GM19240 (cell line): ENCODE measurements at regions not wholly inside any gene's neighbourhood (a gene's known extent, or its start where the extent isn't known, plus 50 kb on each side); places are given as distances from the start of the nearest gene placed in this dataset.
"Not testable (repeated sequence)": the region's sequence is repeated elsewhere in the genome, so short reads cannot be mapped to it uniquely, and the experiment has no call there.

Experiments
- DNase-seq: peaks from one replicate; pipeline ENCODE4 v3.0.0; 2011; ENCODE audit warnings: low spot score; ENCODE audit not compliant: insufficient read length

DNA sequence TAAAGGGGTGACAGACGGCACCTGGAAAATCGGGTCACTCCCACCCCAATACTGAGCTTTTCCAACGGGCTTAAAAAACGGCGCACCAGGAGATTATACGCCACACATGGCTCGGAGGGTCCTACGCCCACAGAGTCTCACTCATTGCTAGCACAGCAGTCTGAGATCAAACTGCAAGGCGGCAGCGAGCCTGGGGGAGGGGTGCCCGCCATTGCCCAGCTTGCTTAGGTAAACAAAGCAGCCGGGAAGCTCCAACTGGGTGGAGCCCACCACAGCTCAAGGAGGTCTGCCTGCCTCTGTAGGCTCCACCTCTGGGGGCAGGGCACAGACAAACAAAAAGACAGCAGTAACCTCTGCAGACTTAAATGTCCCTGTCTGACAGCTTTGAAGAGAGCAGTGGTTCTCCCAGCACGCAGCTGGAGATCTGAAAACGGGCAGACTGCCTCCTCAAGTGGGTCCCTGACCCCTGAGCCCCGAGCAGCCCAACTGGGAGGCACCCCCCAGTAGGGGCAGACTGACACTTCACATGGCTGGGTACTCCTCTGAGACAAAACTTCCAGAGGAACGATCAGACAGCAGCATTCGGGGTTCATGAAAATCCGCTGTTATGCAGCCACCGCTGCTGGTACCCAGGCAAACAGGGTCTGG is 162.8 kb upstream of the GJE1 start:
- not testable (repeated sequence) for DNase-seq

DNA sequence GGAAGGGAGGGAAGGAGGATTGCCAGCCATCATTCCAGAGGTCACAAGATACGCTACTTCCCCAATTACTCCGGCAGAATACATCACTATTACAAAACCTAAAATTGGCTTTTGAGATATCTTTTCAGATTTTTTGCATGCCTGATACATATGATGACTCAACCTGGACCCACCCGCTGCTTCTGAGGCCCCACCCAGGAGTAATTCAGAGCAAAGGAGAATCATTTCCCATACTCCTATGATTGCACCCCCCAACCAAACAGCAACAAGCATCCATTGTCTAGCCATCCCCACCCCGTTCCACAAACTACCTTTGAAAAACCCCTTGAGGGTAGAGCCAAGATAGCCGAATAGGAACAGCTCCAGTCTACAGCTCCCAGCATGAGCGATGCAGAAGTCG is 163.5 kb upstream of the GJE1 start:
- DNase-seq: no peak

DNA sequence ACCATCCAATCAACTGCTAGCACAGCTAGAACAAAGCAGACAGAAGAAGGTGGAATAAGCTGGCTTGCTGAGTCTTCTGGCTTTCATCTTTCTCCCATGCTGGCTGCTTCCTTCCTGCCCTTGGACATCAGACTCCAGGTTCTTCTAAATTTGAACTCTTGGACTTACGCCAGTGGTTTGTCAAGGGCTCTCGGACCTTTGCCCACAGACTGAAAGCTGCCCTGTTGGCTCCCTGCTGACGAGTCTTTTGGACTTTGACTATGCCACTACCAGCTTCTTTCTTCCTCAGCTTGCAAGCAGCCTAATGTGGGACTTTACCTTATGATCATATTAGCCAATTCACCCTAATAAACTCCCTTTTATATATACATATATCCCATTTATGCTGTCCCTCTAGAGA is 164.1 kb upstream of the GJE1 start:
- no peak for DNase-seq

DNA sequence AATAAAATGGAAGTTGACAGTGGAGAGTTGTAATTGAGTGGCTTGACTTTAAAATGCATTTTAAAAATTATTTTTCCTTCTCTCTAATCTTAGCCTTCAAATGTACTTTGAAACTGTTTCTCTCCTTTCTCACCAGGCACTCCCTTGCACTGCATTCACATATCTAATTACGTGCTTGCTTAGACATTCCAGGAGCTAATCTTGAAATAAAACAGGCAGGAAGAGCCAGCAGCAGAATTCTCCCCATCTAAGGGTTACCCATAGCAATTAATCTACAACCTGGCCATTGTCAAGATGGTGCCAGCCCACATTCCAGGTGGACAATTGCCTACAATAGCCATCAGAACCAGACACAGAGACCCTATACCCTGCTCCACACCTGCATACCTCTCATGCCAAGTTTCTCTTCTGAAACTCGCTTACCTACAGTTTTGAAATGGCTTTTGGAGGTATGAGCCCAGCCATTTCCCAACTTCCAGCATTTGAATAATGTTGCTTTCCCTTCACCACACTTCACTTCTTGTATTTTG is 167.6 kb upstream of the GJE1 start:
- DNase-seq: no peak

DNA sequence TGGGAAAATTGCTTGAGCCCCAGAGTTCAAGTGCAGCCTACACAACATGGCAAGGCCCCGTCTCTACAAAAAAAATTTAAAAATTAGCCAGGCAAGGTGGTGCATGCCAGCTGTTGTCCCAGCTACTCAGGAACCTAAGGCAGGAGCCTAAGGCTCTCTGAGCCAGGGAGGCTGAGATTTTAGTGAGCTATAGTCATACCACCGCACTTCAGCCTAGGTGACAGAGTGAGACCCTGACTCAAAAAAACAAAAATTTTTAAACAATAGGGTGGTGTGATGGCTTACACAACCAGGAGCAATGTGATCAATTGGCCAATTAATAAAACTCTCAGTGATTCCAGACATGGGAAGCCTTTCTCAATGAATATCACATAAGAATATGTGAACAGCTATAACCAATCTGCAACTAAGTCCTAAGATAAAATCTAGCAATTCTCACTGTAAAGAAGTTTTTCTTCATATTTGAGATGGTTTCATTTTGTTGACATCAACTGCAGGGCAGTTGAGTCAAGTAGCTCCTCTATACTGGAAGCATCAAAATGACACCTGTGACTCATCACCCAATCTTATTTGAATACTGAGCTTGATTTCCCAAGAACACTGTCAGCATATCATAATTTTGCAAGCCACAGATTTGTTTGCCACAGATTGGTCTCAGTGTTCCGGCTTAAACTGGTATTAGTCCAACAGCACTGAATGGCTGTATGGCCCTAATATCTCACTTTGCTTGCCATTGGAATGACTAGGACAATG is 169.0 kb upstream of the GJE1 start:
- no peak for DNase-seq

DNA sequence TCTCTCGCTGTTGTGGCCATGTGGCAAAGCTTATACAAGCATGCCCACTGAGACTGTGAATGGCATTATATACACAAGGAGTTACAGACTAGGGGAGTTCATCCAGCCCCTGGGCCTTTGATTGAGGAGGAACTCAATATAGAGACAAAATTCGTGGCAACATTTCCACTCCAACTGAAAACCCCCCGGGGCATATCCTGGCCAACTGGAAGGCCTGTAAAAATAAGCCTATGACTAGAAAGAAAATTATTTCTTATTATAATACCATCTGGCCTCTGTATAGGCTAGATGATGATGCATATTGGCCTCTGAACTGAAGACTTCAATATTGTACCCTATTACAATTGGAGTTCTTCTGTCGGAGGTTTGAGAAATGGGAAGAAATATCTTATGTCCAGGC is 175.5 kb upstream of the GJE1 start:
- no peak for DNase-seq

DNA sequence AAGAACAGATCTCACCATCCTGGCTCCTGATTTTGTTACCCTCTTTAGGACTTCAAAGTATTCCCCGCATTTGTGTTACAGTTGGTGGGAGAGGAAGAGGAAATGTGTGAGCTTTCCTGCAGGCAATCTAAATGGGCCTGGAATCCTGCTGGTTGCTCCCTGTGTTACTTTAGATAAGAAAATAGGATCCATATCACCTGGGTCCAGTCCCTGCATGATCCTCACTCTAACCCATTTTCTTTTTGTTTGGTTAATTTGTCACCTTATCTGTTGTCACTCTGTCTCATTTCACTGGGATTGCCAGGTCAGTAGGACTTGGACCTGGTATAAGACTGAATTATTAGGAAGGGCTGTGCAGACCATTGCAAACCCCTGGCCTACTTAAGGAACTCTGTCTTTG is 175.9 kb upstream of the GJE1 start:
- no peak for DNase-seq

DNA sequence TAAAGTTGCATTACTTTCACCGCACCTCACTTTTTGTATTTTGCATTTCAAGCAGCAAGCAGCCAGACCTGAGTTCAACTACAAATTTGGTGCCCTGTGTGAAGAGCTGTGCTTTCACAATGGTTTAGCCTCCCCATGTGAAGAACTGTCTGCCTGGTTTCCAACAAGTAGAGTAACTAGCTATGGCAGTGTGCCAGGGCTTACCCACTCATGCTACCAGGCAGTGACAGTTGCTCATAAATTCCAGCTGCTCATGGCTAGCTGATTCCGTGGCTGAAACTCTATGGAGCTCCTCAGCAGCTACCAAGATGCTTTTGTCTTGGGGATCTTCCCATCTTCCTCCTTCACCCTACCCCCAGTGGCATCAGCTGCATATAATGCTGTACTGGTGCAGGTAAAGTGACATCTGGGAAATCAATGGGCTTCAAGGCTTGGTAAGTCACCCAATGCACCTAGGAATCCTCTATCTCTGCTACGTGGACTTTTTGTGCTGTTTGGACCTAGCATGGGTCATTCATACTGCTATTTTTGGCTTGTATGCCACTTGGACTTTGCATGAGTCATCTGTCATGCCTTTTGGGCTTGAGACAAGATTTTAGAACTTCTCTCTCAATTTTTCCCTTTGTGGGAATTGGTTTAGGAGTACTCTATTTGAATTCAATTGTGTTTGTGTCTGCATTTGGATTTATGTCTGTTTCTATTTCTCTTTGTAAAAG is 176.5 kb upstream of the GJE1 start:
- DNase-seq: no peak

DNA sequence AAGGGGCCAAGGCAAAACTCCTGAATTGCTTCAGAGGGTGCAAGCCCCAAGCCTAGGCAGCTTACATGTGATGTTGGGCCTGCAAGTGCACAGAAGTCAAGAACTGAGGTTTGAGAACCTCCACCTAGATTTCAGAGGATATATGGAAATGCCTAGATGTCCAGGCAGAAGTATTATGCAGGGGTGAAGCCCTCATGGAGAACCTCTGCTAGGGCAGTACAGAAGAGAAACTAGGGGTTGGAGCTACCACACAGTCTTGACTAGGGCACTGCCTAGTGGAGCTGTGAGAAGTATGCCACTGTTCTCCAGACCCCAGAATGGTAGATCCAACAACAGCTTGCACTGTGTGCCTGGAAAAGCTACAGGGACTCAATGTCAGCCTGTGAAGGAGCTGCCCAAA is 179.7 kb upstream of the GJE1 start:
- no peak for DNase-seq

DNA sequence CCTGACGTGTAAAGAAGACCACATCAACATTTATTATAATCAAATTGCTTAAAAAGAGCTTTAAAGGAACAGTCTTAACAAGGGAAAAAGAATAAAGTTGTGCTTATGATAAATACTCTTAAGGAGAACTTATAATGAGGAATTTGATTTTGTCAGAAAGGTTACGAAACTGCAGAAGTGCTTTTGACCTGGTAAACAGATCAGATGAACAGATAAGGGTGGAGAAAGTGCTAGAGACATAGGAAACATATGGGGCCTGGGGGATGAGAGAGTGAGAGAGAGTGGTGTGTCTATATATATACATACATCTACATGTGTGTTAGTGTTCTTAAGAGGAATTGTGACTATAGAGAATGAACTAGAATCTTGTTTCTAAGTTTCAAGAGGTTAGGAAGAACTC is 186.2 kb upstream of the GJE1 start:
- no peak for DNase-seq

DNA sequence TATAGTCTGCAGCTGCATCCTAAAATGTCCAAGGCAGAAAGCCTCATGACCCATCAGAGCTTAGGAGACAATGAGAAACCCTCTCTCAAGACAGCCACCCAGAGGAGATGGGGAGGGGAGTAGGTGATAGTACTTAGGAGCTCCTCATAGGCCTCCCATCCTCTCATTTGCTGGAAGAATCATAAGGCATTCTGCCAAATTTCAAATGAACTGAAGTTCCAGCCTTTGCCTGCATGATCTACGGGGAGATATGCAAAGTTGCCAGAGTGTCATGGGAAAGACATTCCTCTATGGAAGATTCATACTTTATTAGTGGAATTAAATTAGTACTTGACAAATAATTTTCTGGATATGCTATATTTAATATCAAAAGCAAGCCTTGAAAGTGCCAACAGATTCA is 194.1 kb upstream of the GJE1 start:
- DNase-seq: no peak

DNA sequence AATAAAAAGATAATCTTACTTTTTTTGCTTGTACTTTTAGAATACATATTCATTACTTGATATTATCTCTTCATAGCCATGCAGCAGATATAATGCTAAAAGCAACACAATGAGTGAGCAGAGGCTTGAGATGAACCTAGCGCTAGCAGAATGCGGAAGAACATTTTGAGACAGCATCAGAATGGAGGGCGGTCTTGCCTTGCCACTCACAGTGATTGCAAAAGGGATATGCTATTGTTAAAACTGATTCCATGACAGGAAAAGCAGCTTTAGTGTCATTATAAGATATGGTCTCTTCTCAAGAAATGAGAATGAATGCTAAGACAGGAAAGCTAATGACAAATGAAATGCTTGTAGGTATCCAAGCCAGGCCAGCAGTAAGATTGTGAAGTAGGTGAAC is 200.0 kb upstream of the GJE1 start:
- no peak for DNase-seq

DNA sequence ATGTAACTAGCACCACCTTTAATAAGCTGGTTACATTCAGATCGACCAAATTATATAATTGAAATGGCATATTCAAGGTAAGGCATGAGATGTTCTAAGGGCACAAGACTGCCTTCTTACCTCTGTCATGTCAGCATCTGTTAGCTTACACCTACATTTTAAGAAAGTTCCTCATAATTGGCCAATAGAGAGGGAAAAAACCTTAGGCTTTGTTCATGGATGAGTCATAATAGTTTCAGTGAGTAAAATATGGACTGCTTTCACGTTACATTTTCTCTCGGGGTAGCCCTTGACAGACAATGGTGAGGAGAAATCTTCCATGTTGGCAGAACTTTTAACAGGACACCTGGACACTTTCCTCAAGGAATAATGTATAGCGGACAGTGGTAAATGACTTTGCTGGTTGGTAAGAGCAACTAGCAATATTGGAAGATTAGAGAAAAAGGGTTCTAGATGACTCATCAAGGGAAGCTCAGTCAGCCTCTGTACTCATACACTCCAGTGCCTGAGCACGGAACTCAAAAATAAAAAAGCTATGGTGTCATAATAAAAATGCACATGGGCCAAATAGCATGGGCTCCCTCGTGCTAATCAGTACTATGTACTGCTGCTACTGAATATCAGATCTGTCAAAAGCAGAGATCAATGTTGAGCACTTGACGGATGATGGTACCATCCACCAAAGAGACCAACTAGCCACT is 206.4 kb upstream of the GJE1 start:
- DNase-seq: not testable (repeated sequence)

DNA sequence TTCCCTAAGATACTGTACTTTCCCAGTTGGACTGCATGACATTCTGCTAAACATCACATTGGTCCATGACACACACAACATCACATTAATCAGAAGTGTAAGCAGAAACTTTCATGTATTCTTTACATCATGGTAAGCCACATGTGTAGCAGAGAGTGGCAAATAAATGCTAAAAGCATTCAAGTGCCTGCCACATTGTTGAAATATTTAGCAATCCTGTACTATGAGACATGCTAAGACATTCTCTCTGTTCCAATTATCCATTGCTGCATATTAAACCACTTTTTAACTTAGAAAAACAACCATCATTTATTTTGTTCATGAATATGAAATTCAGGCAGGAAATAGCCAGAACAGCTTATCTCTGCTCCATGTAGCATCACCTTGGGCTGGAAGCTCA is 207.7 kb upstream of the GJE1 start:
- no peak for DNase-seq

DNA sequence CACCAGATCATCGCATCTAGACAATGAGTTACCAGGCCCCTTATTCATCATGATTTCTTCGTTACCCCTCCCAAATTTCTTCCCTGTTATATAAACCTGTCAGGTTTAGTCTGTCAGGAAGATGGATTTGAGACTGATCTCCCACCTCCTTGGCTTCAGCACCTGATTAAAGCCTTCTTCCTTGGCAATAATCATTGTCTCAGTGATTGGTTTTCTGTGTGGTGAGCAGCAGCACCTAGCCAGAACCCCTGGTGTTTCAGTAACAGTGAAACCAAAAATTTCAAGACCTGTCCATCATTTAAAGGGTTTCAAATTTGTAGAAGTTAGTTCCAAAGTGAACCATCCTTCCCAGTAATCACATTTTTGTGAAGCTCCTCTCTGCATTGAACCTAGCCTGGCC is 209.8 kb upstream of the GJE1 start:
- DNase-seq: no peak

DNA sequence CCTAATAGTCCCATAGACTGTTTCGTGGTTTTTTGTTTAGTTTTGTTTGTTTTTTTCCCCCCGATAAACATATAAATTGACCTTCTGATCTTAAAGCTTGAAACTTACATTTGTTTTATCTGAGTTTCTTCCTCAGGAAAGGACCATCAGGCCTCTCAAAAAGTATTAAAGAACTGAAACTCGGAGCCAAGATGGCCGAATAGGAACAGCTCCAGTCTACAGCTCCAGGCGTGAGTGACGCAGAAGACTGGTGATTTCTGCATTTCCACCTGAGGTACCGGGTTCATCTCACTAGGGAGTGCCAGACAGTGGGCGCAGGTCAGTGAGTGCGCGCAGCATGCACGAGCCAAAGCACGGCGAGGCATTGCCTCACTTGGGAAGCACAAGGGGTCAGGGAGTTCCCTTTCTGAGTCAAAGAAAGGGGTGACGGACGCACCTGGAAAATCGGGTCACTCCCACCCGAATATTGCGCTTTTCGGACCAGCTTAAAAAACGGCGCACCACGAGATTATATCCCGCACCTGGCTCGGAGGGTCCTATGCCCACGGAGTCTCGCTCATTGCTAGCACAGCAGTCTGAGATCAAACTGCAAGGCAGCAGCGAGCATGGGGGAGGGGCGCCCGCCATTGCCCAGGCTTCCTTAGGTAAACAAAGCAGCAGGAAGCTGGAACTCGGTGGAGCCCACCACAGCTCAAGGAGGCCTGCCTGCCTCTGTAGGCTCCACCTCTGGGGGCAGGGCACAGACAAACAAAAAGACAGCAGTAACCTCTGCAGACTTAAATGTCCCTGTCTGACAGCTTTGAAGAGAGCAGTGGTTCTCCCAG is 215.8 kb upstream of the GJE1 start:
- DNase-seq: not testable (repeated sequence)

DNA sequence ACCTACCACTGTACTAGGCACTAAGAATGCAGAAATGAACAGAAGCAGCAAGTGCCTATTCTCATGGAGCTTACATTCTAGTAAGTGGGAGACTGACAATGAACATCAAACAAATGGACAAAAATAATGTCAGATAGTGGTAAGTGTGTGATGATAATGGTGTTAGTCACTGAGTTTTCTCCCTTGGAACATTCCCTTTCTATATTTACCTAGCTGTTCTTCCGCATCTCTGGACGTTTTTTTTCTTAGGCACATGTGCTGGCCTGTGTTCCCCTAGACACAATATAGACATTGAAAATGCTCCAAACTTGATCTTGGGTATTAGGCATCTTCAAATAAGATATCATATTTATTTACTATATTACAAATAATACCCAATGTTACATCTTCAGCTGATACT is 218.1 kb upstream of the GJE1 start:
- no peak for DNase-seq

DNA sequence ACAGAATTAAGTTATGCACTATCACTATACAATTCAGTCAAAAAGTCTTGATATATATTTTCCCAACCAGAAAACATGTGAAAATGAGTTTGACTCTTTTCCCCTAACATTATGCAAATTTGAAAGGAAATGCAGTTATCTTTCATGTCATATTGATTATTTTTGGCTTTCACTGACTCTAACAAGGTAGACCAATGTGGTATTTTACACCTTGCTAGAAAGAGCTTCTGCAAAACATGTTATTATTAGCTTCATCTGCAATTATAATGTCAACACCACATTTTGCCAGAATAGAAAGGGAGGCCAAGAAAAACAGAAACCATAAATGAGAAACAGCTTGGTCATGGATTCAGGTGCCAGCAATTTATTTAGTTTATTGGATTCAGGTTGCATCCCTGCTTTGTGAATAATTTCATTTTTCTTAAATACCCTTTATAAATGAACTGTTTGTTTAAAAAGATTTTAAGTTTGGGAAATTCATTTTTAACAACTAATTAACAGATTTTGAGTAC is 226.1 kb upstream of the GJE1 start:
- DNase-seq: no peak

DNA sequence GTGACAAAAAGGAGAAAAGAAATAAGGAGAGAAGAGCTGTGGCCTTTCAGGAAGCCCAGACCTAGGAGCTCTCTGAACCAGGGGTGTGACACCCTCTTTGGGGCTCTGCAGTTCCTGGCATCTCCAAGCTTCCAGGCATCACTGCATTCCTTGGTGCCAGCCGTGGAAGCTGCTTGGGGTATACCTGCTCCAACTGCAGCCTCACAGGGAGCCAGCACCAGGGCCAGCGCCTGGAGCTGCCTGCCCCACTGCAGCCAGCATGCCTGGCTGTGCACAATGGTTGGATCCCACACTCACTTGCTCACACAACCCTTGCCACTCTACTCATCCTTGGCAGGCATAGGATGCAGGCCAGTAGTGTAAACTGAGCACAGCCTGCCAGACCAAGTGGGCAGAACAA is 242.1 kb upstream of the GJE1 start:
- DNase-seq: no peak

DNA sequence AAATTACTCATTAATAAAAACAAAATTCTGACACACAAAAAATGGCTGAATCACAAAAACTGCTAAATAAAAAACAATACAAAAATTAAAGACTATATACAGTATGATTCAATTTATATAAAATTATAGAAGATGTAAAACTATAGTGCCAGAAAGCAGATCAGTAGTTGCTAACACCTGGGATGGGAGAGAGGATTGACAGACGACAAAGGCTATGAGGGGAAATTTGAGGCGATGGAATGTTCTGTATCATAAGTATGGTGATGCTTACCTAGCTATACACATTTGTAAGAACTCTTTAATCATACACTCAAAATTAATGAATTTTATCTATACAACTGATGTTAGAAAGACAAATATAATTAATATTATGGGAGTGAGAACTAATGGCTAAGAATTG is 247.9 kb upstream of the GJE1 start:
- DNase-seq: no peak

DNA sequence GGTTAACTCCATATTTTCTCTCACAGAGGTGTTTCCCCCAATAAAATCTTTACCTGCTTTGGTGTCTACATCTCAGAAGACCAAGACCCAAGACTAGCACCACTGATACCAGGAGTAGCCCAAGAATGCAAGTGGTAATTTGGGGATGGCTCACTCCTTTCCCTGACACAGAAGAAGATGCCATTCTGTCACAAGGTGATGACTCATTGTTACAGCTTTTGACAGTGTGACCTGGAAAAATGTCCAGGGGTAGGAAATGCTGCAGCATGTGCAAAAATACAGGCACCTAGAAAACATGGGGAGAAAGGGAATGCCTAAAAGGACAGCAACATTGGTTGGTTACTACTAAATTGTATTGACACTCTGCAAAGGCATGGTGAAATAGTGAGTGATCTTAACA is 254.0 kb upstream of the GJE1 start:
- DNase-seq: no peak
